Endothelial cell of umbilical vein (primary cell): ENCODE measurements at regions not wholly inside any gene's neighbourhood (a gene's known extent, or its start where the extent isn't known, plus 50 kb on each side); places are given as distances from the start of the nearest gene placed in this dataset.

ENCODE experiments used
- BruUV-seq: library from RNA; stranded (reverse); fragments of 400-500 nt; replicated peaks from 2 replicates; lab custom pipeline; 2021; lab: Mats Ljungman, UMichigan
- CTCF ChIA-PET: fragments of 300-600, 350-600 bp; sonication (Branson Sonifier 250); formaldehyde crosslinking; loops from one replicate; lab custom pipeline; 2021; ENCODE audit warnings: antibody characterized with exemption, inconsistent platforms; lab: Charles Lee
- POLR2A ChIA-PET: fragments of 300-600, 350-600 bp; sonication (Branson Sonifier 250); formaldehyde crosslinking; loops from one replicate; lab custom pipeline; 2021; ENCODE audit warnings: antibody characterized with exemption, inconsistent platforms; lab: Charles Lee
- DNase-seq: peaks from one replicate; pipeline ENCODE4 v3.0.0-alpha.2; 2011; ENCODE audit warnings: low read depth, low spot score
- FAIRE-seq: peaks from 2 replicates; lab custom pipeline; 2011; peaks lifted over from hg19 to GRCh38; lab: Jason Lieb, UNC
- H2AFZ ChIP-seq: 2 replicates; pipeline ENCODE4 v1.6.0; 2012; ENCODE audit warnings: low read depth, low read length, control low read depth, inconsistent platforms
- H3K27ac ChIP-seq: 2 replicates; pipeline ENCODE4 v1.5.1; 2011; ENCODE audit warnings: low read depth, mild to moderate bottlenecking, control low read depth, low read length, moderate library complexity; ENCODE audit not compliant: insufficient read depth
- H3K27me3 ChIP-seq, 2 experiments: 2 replicates each; pipeline versions ENCODE4 v1.6.0 to v1.6.1; 2011; ENCODE audit warnings: low read length in 2 of 2, mixed read lengths in 1 of 2; ENCODE audit not compliant: control insufficient read depth in 2 of 2, insufficient read depth in 2 of 2
- H3K36me3 ChIP-seq, 2 experiments: 2 replicates in 1 of 2; 3 replicates in 1 of 2; pipeline ENCODE4 v1.5.1; 2011; ENCODE audit warnings: low read length in 2 of 2, mild to moderate bottlenecking in 1 of 2, moderate library complexity in 1 of 2; ENCODE audit not compliant: control insufficient read depth in 2 of 2, insufficient read depth in 2 of 2; ENCODE audit errors: extremely low read depth in 1 of 2
- H3K4me1 ChIP-seq: 3 replicates; pipeline ENCODE4 v1.5.1; 2011; ENCODE audit warnings: mild to moderate bottlenecking, low read length; ENCODE audit not compliant: control insufficient read depth, insufficient read depth; ENCODE audit errors: extremely low read depth
- H3K4me2 ChIP-seq: 2 replicates; pipeline ENCODE4 v1.6.1; 2011; ENCODE audit warnings: low read length, control low read depth, mixed read lengths; ENCODE audit not compliant: insufficient read depth
- H3K4me3 ChIP-seq, 3 experiments: fragments of 200-600 bp in 1 of 3; sonication (generic), shearing (Covaris generic) in 1 of 3; replicated peaks in 1 of 3; 2 replicates each; pipeline ENCODE4 v1.5.1; 2011 to 2016; ENCODE audit warnings: control low read depth in 3 of 3, low read length in 3 of 3, mild to moderate bottlenecking in 2 of 3, inconsistent platforms in 1 of 3, low read depth in 1 of 3, moderate library complexity in 1 of 3; ENCODE audit not compliant: insufficient read depth in 1 of 3
- H3K79me2 ChIP-seq: 2 replicates; pipeline ENCODE4 v1.6.0; 2012; ENCODE audit warnings: low read length, inconsistent platforms; ENCODE audit not compliant: control insufficient read depth, insufficient read depth
- H3K9ac ChIP-seq: replicated peaks from 2 replicates; pipeline ENCODE3; 2011; ENCODE audit warnings: low read length, control low read depth; ENCODE audit not compliant: insufficient read depth; ENCODE audit errors: extremely low read depth
- H3K9me1 ChIP-seq: replicated peaks from 3 replicates; pipeline ENCODE4 v1.6.0; 2011; ENCODE audit warnings: mild to moderate bottlenecking, low read length; ENCODE audit not compliant: control insufficient read depth, insufficient read depth; ENCODE audit errors: extremely low read depth
- H3K9me3 ChIP-seq: replicated peaks from 2 replicates; pipeline ENCODE4 v1.5.1; 2012; ENCODE audit warnings: low read length, inconsistent platforms; ENCODE audit not compliant: control insufficient read depth, insufficient read depth
- H4K20me1 ChIP-seq: replicated peaks from 2 replicates; pipeline ENCODE3; 2011; ENCODE audit warnings: mild to moderate bottlenecking, low read length; ENCODE audit not compliant: control insufficient read depth, insufficient read depth; ENCODE audit errors: extremely low read depth
- CTCF ChIP-seq, 2 donors: IDR thresholded peaks; 1 replicate in 1 of 2; 2 replicates in 1 of 2; pipeline ENCODE4 v1.5.1; 2011; ENCODE audit warnings: low read length in 2 of 2, mild to moderate bottlenecking in 2 of 2, moderate library complexity in 2 of 2, control low read depth in 1 of 2, inconsistent platforms in 1 of 2, low read depth in 1 of 2; ENCODE audit not compliant: insufficient read depth in 1 of 2; ENCODE audit errors: extremely low read depth in 1 of 2
- EZH2 ChIP-seq: IDR thresholded peaks from 2 replicates; pipeline ENCODE4 v1.6.1; 2012; ENCODE audit warnings: borderline replicate concordance, low read depth, mild to moderate bottlenecking, moderate library complexity, low read length, inconsistent platforms; ENCODE audit not compliant: severe bottlenecking
- FOS ChIP-seq: IDR thresholded peaks from 2 replicates; pipeline ENCODE4 v1.6.1; 2011; ENCODE audit warnings: mild to moderate bottlenecking, low read length, moderate library complexity, borderline replicate concordance; ENCODE audit not compliant: insufficient read depth
- GATA2 ChIP-seq: IDR thresholded peaks from 2 replicates; pipeline ENCODE4 v1.7.0; 2011; ENCODE audit warnings: low read depth, mild to moderate bottlenecking, moderate library complexity, mixed read lengths, low read length; ENCODE audit not compliant: insufficient read length, insufficient read depth
- JUN ChIP-seq: IDR thresholded peaks from 2 replicates; pipeline ENCODE4 v1.6.1; 2011; ENCODE audit warnings: borderline replicate concordance, low read depth; ENCODE audit not compliant: insufficient read length, insufficient read depth
- MAX ChIP-seq: IDR thresholded peaks from 2 replicates; pipeline ENCODE4 v1.6.1; 2011; ENCODE audit not compliant: insufficient read depth, insufficient read length
- MYC ChIP-seq: IDR thresholded peaks from one replicate; pipeline ENCODE4 v1.6.1; 2011; ENCODE audit warnings: mild to moderate bottlenecking, low read depth, low read length
- POLR2A ChIP-seq: IDR thresholded peaks from 2 replicates; pipeline ENCODE4 v1.6.1; 2012; ENCODE audit warnings: low read depth, mild to moderate bottlenecking, control low read depth, low read length
- POLR2AphosphoS5 ChIP-seq: IDR thresholded peaks from 2 replicates; pipeline ENCODE4 v1.6.1; 2012; ENCODE audit warnings: low read depth, mild to moderate bottlenecking, control low read depth, low read length, moderate library complexity; ENCODE audit not compliant: insufficient read depth
- dilution Hi-C: fragments of 300-500 bp; cut with MboI; formaldehyde crosslinking; loops from one replicate; pipeline ENCODE4 v1.15.0; 2019; ENCODE audit warnings: low sequenced_read_pairs; ENCODE audit not compliant: extremely low pct_ligation_motif_present
- intact Hi-C: fragments of 100-400 bp; cut with micrococcal nuclease; formaldehyde crosslinking; loops from one replicate; pipeline ENCODE4 v1.10.0; 2022

GRCh38 chr13:68675209-68675608, 1432.4 kb upstream of the ATXN8OS start:
- FAIRE-seq (no peak), DNase-seq (no peak)
- no peak overlapping the region for H3K4me3 ChIP-seq
- dilution Hi-C loops: no loop called here
- no peak for TF ChIP-seq EZH2
- TF ChIP-seq MYC: no peak
- TF ChIP-seq FOS: no peak
- TF ChIP-seq CTCF (IDR thresholded peaks at IDR 0.05; ENCODE audit: extremely low read depth in 1 of 2, insufficient read depth in 1 of 2, low read depth in 1 of 2, low read length in 2 of 2): no peak
- TF ChIP-seq POLR2AphosphoS5: no peak
- TF ChIP-seq JUN: no peak
- TF ChIP-seq MAX: no peak
- no peak for TF ChIP-seq GATA2
- no peak for TF ChIP-seq POLR2A
- intact Hi-C loops: no loop called here
- no peak overlapping the region for H3K4me2 ChIP-seq
- H3K36me3 ChIP-seq: no peaks in the 10 kb centered on the region
- H3K9me1 ChIP-seq: no peaks in the 10 kb centered on the region
- no peaks in the 10 kb centered on the region for H3K9me3 ChIP-seq
- no peak overlapping the region for H2AFZ ChIP-seq
- H4K20me1 ChIP-seq: no peaks in the 10 kb centered on the region
- H3K79me2 ChIP-seq: no peaks in the 10 kb centered on the region
- ChIA-PET POLR2A (no interaction called here), CTCF (no interaction called here)
- no peaks in the 10 kb centered on the region for H3K4me1 ChIP-seq
- no peak overlapping the region for H3K27ac ChIP-seq
- no TSS peak for BruUV-seq
- H3K27me3 ChIP-seq: no peaks in the 10 kb centered on the region
- no peak overlapping the region for H3K9ac ChIP-seq
